HUES48 (cell line): ENCODE measurements at regions not wholly inside any gene's neighbourhood (a gene's known extent, or its start where the extent isn't known, plus 50 kb on each side); places are given as distances from the start of the nearest gene placed in this dataset.

ENCODE experiments used
- H3K27ac ChIP-seq: one replicate; pipeline ENCODE4 v1.7.0; 2013; ENCODE audit warnings: low read depth, low read length, inconsistent platforms
- H3K27me3 ChIP-seq: 2 replicates; pipeline ENCODE4 v1.6.1; 2013; ENCODE audit warnings: mild to moderate bottlenecking, low read length; ENCODE audit not compliant: control insufficient read depth, insufficient read depth
- H3K36me3 ChIP-seq: 2 replicates; pipeline ENCODE4 v1.6.1; 2013; ENCODE audit warnings: low read length; ENCODE audit not compliant: control insufficient read depth, insufficient read depth
- H3K4me1 ChIP-seq: 2 replicates; pipeline ENCODE4 v1.6.1; 2013; ENCODE audit warnings: mild to moderate bottlenecking, low read length; ENCODE audit not compliant: control insufficient read depth, insufficient read depth
- H3K4me3 ChIP-seq: 2 replicates; pipeline ENCODE4 v1.5.1; 2013; ENCODE audit warnings: mild to moderate bottlenecking, low read depth, low read length
- H3K9ac ChIP-seq: 2 replicates; pipeline ENCODE4 v1.6.1; 2013; ENCODE audit warnings: mild to moderate bottlenecking, low read depth, low read length, moderate library complexity
- H3K9me3 ChIP-seq: 2 replicates; pipeline ENCODE4 v1.6.1; 2013; ENCODE audit warnings: low read length; ENCODE audit not compliant: control insufficient read depth, insufficient read depth

DNA sequence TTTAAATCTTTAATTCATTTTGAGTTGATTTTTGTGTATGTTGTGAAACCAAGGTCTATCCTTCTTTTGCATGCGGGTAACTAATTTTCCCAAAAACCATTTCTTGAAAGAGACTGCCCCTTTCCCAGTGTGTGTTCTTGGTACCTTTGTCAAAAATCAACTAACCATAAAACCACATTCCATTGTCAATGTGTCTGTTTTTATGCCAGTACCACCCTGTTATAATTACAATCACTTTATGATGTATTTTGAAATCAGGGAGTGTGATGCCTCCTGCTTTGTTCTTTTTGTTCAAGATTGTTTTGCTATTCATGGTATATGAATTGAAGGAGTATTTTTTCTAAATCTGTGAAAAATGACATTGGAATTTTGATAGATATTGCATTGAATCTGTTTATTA, 689.6 kb downstream of the TSN start:
- H3K4me1 ChIP-seq, result no peaks in the 10 kb centered on the region
- H3K36me3 ChIP-seq, result no peaks in the 10 kb centered on the region
- H3K27ac ChIP-seq, result no peak overlapping the region
- no peak overlapping the region for H3K9ac ChIP-seq
- H3K9me3 ChIP-seq, result no peaks in the 10 kb centered on the region
- H3K27me3 ChIP-seq, result no peaks in the 10 kb centered on the region
- no peak overlapping the region for H3K4me3 ChIP-seq

DNA sequence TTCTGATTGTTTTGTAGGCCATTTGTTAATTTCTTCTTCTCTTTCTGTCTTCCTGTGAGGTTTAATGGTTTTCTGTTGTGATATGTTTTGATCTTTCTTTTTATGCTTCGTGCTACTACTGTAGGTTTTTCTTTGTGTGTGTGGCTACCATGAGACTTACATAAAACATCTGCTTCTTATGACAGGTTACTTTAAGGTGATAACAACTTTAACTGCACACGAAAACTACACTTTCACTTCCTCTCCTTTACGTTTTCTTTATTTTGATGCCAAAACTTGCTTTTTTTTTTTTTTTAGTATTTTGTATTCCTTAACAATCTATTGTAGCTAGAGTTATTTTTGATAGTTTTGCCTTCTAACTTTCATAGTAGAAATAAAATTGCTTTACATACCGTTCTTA, 691.3 kb downstream of the TSN start:
- Histone ChIP-seq H3K36me3 (no peaks in the 10 kb centered on the region), H3K9ac (no peak overlapping the region), H3K9me3 (no peaks in the 10 kb centered on the region), H3K27me3 (no peaks in the 10 kb centered on the region), H3K4me3 (no peak overlapping the region), H3K4me1 (no peaks in the 10 kb centered on the region), H3K27ac (no peak overlapping the region)

DNA sequence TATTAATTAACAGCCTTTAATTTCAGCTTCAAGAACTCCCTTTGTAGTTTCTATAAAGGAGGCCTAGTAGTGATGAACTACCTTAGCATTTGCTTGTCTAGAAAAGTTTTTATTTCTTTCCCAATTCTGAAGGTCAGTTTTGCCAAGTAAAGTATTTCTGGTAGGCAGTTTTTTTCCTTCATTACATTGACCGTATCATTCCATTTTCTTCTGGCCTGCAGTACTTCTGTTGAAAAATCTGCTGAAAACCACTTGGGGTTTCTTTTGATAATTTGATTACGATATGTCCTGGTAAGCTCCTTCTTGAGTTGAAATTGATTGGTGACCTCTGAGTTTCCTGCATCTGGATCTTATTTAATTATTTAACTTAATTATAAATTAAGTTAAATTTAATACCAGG, 691.8 kb downstream of the TSN start:
- Histone ChIP-seq H3K4me3 (no peak overlapping the region), H3K36me3 (no peaks in the 10 kb centered on the region), H3K9ac (no peak overlapping the region), H3K27ac (no peak overlapping the region), H3K4me1 (no peaks in the 10 kb centered on the region), H3K27me3 (no peaks in the 10 kb centered on the region), H3K9me3 (no peaks in the 10 kb centered on the region)

DNA sequence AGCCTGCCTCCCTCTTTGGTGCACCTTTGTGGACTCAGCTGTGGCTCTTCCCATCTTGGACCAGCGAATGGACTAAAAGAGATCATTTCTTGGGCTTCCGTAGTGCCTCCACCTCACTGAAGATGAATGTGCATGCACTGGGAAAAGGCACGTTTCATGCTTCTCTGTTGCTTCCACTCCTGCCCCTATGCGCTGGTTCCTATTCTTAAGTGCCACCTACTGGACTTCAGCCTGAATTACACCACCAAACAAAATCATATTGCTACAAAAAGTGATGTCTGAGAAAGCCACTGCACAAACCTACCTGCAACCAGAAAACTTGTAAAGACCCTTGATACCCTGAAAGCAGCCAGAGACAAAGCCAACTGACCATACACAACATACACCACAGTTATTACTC, 695.6 kb downstream of the TSN start:
- no peak overlapping the region for H3K9ac ChIP-seq
- no peaks in the 10 kb centered on the region for H3K4me1 ChIP-seq
- no peaks in the 10 kb centered on the region for H3K36me3 ChIP-seq
- H3K4me3 ChIP-seq, result no peak overlapping the region
- H3K27ac ChIP-seq, result no peak overlapping the region
- peaks cover 4% of the 10 kb centered on the region; the same call in 1 of the 2 replicates for H3K9me3 ChIP-seq
- H3K27me3 ChIP-seq, result no peaks in the 10 kb centered on the region

DNA sequence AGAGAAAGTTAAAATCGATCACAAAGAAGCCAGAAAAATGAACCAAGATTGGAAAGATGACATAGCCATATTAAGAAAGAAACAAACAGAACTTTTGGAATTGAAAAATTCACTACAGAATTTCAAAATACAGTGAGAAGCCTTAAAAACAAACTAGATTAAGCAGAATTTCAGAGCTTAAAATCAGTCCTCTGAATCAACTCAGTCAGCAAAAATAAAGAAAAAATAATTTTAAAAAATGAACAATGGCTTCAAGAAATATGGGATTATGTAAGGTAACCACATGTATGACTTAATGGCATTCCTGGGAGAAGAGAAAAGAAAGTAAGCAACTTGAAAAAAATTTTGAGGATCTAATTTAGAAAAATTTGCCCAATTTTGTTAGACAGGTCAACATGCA, 696.2 kb downstream of the TSN start:
- Histone ChIP-seq H3K36me3 (no peaks in the 10 kb centered on the region), H3K9ac (no peak overlapping the region), H3K4me1 (no peaks in the 10 kb centered on the region), H3K27me3 (no peaks in the 10 kb centered on the region), H3K27ac (no peak overlapping the region), H3K4me3 (no peak overlapping the region), H3K9me3 (peaks cover 4% of the 10 kb centered on the region; the same call in 1 of the 2 replicates)

DNA sequence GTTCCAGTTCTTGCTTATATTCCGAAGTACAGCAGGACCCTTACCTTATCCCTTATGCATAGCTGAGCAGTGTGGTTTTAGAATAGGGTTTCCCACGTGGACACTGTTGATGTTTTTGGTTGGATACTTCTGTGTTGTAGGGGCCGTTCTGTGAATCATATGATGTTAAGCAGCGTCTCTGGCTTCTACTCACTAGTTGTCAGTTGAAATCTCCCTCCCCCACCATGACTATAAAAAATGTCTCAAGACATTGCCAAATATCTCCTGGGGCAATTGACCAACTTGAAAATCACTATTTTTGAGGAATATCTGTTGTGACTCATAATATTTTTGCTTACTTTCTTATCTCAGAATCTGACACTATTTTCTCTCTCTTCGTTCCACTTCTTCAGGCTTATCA, 713.7 kb downstream of the TSN start:
- no peak overlapping the region for H3K27ac ChIP-seq
- no peak overlapping the region for H3K4me3 ChIP-seq
- H3K9ac ChIP-seq, result no peak overlapping the region
- H3K27me3 ChIP-seq, result no peaks in the 10 kb centered on the region
- H3K36me3 ChIP-seq, result no peaks in the 10 kb centered on the region
- no peaks in the 10 kb centered on the region for H3K4me1 ChIP-seq
- H3K9me3 ChIP-seq, result no peaks in the 10 kb centered on the region

DNA sequence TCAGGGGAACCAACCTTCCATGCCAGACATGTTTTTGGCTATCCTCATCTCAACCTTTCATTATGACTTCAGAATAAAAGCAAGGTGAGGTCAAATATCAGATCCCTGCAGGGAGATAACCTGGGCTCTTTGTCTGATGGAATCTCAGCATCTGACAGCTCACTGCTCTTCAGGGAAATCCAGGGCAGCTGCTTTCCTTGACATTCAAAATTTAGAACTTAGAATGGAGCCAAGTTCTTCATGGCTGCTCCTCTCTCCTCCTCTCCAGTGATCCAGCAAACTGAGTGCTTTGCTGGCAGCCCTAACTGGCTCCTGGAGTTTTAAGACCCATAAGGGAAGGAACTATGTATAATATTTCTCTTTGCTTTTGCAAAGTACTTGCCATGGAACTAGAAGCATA, 716.3 kb downstream of the TSN start:
- Histone ChIP-seq H3K4me1 (no peaks in the 10 kb centered on the region), H3K27me3 (no peaks in the 10 kb centered on the region), H3K4me3 (no peak overlapping the region), H3K9ac (no peak overlapping the region), H3K36me3 (no peaks in the 10 kb centered on the region), H3K9me3 (no peaks in the 10 kb centered on the region), H3K27ac (no peak overlapping the region)

DNA sequence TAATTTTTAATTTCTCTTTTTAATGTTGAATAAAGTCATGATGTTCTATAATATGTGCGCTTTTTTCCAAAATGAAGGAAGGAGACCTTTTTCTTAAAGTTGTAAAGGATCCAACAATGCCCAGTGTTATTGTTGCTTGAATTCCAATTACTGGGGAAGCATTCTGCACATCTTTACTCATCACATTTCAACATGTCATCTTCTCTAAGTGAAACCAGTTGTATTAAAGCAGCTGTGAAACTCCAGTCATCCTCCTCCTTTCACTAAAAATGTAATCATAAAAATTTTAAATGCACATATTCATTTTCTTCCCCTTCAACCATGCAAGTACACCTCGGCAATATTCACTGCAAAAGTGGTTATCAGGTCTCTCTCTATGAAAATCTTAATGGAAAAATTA, 722.7 kb downstream of the TSN start:
- Histone ChIP-seq H3K9ac (no peak overlapping the region), H3K36me3 (no peaks in the 10 kb centered on the region), H3K4me1 (peaks cover 10% of the 10 kb centered on the region), H3K9me3 (no peaks in the 10 kb centered on the region), H3K4me3 (no peak overlapping the region), H3K27ac (no peak overlapping the region), H3K27me3 (no peaks in the 10 kb centered on the region)

DNA sequence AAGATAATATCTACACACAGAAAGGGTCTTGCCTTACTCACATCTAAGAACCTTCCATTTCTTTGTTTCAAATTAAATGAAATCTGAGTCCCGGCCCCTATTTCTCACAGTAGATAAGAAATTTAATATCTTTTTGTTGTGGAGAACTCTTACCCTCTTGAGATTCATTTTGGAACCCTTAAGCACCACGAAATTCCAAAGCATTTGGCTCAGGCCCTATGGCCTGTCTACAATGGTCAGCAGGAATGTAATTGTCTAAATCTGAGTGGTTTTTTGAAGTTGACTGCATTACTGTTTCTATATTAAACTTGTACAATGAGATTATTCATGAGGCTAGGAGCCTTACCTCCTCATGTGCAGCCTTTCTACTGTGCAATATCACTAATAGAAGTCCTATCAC, 723.3 kb downstream of the TSN start:
- Histone ChIP-seq H3K9ac (no peak overlapping the region), H3K4me3 (no peak overlapping the region), H3K27ac (no peak overlapping the region), H3K9me3 (no peaks in the 10 kb centered on the region), H3K27me3 (no peaks in the 10 kb centered on the region), H3K36me3 (no peaks in the 10 kb centered on the region), H3K4me1 (peaks cover 10% of the 10 kb centered on the region)

DNA sequence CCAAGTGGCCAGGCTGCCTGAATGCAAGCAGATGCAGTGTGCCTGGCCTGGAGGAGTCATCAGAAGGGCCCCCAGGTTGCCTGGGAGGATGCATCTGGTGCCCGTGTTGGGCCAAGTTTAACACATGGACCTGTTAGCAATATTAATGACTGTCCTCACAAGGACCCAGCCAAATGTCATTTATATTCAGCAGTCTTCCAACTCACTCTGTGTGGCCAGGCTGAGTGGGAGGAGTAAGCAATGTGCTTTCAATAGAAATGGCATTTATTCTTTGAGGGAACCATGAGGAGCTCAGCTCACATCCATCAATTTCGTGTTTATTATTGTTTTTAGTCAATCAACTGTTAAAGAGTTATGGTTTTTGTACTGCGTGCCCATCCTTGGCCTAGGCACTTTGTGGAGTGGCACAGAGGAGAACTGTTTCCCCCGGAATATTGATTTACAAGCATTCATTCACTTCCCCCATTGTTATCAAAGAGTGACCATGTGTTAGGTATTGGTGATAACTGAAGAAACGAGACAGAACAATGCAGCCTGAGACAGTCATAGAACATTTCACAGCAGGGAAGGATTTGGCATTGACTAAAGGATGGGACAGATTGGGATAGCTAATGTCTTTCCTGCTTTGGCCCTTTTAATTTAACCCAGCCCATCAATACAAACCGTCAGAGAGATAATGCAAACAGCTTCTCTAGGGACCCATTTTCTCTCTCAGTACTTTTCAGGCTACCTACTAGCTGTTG, 725.2 kb downstream of the TSN start:
- Histone ChIP-seq H3K9me3 (no peaks in the 10 kb centered on the region), H3K4me1 (peaks cover 15% of the 10 kb centered on the region), H3K27me3 (no peaks in the 10 kb centered on the region), H3K4me3 (no peak overlapping the region), H3K36me3 (no peaks in the 10 kb centered on the region), H3K9ac (no peak overlapping the region), H3K27ac (no peak overlapping the region)

DNA sequence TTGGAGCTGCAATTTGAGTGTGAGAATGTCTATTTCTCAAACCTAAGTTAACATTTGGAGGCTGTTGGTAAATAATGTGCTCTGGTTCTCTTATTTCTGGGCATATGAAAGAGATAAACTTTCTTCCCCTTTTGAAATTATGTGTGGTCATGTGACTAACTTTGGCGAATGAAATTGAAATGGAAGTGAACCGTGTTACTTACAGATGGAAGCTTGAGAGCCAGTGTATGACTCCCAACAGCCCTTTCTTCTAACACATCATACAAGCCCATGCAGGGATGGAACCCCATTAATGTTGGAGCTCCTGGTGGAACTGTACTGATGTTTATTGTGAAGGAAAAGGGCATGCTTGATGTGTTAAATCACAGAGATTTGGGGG, 725.8 kb downstream of the TSN start:
- H3K9me3 ChIP-seq, result no peaks in the 10 kb centered on the region
- no peaks in the 10 kb centered on the region for H3K27me3 ChIP-seq
- H3K4me1 ChIP-seq, result peaks cover 15% of the 10 kb centered on the region
- H3K27ac ChIP-seq, result no peak overlapping the region
- H3K4me3 ChIP-seq, result no peak overlapping the region
- H3K36me3 ChIP-seq, result no peaks in the 10 kb centered on the region
- H3K9ac ChIP-seq, result no peak overlapping the region
